Naive B cell (primary cell): ENCODE measurements at regions not wholly inside any gene's neighbourhood (a gene's known extent, or its start where the extent isn't known, plus 50 kb on each side); places are given as distances from the start of the nearest gene placed in this dataset.
"Not testable (repeated sequence)": the region's sequence is repeated elsewhere in the genome, so short reads cannot be mapped to it uniquely, and the experiment has no call there.

ENCODE experiments used
- ATAC-seq, 2 donors: fragments of 150-1000 bp; cut with Tn5 transposase; 2 replicates each; pipeline ENCODE4 v1.10.0; 2021; ENCODE audit warnings: low read depth in 2 of 2, mild to moderate bottlenecking in 2 of 2, moderate library complexity in 2 of 2
- DNase-seq: peaks from one replicate; pipeline ENCODE4 v3.0.0; 2022
- H3K27ac Mint-ChIP-seq, 6 donors: one replicate each; pipeline ENCODE4 v1.8.0; 2020 to 2022; ENCODE audit warnings: mild to moderate bottlenecking in 6 of 6, mixed read lengths in 6 of 6, moderate library complexity in 5 of 6, inconsistent platforms in 2 of 6
- H3K27me3 Mint-ChIP-seq, 3 donors: one replicate each; pipeline ENCODE4 v1.8.0; 2021 to 2022; ENCODE audit warnings: mixed read lengths in 3 of 3, mild to moderate bottlenecking in 1 of 3
- H3K36me3 Mint-ChIP-seq, 2 donors: one replicate each; pipeline ENCODE4 v1.8.0; 2020 to 2022; ENCODE audit warnings: mixed read lengths in 2 of 2, inconsistent platforms in 1 of 2, mild to moderate bottlenecking in 1 of 2
- H3K4me1 Mint-ChIP-seq, 3 donors: one replicate each; pipeline ENCODE4 v1.8.0; 2020 to 2022; ENCODE audit warnings: mixed read lengths in 3 of 3, inconsistent platforms in 1 of 3, mild to moderate bottlenecking in 1 of 3, moderate library complexity in 1 of 3
- H3K4me3 Mint-ChIP-seq, 8 donors: one replicate each; pipeline ENCODE4 v1.8.0; 2020 to 2022; ENCODE audit warnings: mild to moderate bottlenecking in 8 of 8, mixed read lengths in 8 of 8, moderate library complexity in 8 of 8, inconsistent platforms in 2 of 8
- H3K9me3 Mint-ChIP-seq, 7 donors: one replicate each; pipeline ENCODE4 v1.8.0; 2020 to 2022; ENCODE audit warnings: mixed read lengths in 7 of 7, mild to moderate bottlenecking in 5 of 7, inconsistent platforms in 2 of 7, moderate library complexity in 1 of 7

GRCh38 chr17:63086483-63087185, 120.6 kb downstream of the TANC2 start:
- Mint-ChIP-seq H3K36me3 (peaks cover 0 to 3% of the 10 kb centered on the region in 2 donors), H3K27me3 (no peaks in the 10 kb centered on the region), H3K4me1 (peaks cover 0 to 2% (median 0%) of the 10 kb centered on the region in 3 donors), H3K9me3 (peaks cover 0 to 23% (median 6%) of the 10 kb centered on the region in 7 donors), H3K27ac (peak overlapping the region in 2 of 6 donors; percentile 15 to 54), H3K4me3 (no peak overlapping the region)
- no peak for DNase-seq
- no peak for ATAC-seq

GRCh38 chr17:63090358-63091114, 124.5 kb downstream of the TANC2 start:
- Mint-ChIP-seq H3K27ac (peak overlapping the region in 2 of 6 donors; percentile 29 to 70), H3K4me3 (peak overlapping the region in 2 of 8 donors; percentile 15 to 29), H3K9me3 (peaks cover 0 to 26% (median 8%) of the 10 kb centered on the region in 7 donors)
- not testable (repeated sequence) for H3K27me3 Mint-ChIP-seq, DNase-seq, H3K36me3 Mint-ChIP-seq, ATAC-seq, H3K4me1 Mint-ChIP-seq

- DNase-seq, H3K4me1 Mint-ChIP-seq, H3K27me3 Mint-ChIP-seq, H3K4me3 Mint-ChIP-seq, H3K36me3 Mint-ChIP-seq, ATAC-seq: not testable (repeated sequence)
- peak overlapping the region in 2 of 6 donors; percentile 2 to 27 for H3K27ac Mint-ChIP-seq
- peaks cover 0 to 21% (median 6%) of the 10 kb centered on the region in 7 donors for H3K9me3 Mint-ChIP-seq
Observed at GRCh38 chr17:63091909-63092308, 125.9 kb downstream of the TANC2 start.

GRCh38 chr17:63094631-63095030, 128.6 kb downstream of the TANC2 start:
- H3K4me3 Mint-ChIP-seq, result no peak overlapping the region
- peaks cover 0 to 5% of the 10 kb centered on the region in 2 donors for H3K36me3 Mint-ChIP-seq
- DNase-seq, result no peak
- peaks cover 0 to 16% (median 5%) of the 10 kb centered on the region in 7 donors for H3K9me3 Mint-ChIP-seq
- no peaks in the 10 kb centered on the region for H3K27me3 Mint-ChIP-seq
- peaks cover 6 to 10% (median 8%) of the 10 kb centered on the region in 3 donors for H3K4me1 Mint-ChIP-seq
- no peak overlapping the region for H3K27ac Mint-ChIP-seq
- ATAC-seq, result no peak

GRCh38 chr17:63095459-63095858, 129.4 kb downstream of the TANC2 start:
- H3K9me3 Mint-ChIP-seq, result peaks cover 0 to 12% (median 5%) of the 10 kb centered on the region in 7 donors
- H3K4me3 Mint-ChIP-seq, result peak overlapping the region in 1 of 8 donors; percentile 18
- H3K27me3 Mint-ChIP-seq, result no peaks in the 10 kb centered on the region
- H3K36me3 Mint-ChIP-seq, result peaks cover 0 to 5% of the 10 kb centered on the region in 2 donors
- peak overlapping the region in 1 of 6 donors; percentile 19 for H3K27ac Mint-ChIP-seq
- H3K4me1 Mint-ChIP-seq, result peaks cover 6 to 10% (median 8%) of the 10 kb centered on the region in 3 donors
- ATAC-seq (no peak), DNase-seq (no peak)

GRCh38 chr17:63095879-63096278, 129.8 kb downstream of the TANC2 start:
- ATAC-seq, result no peak
- no peak overlapping the region for H3K27ac Mint-ChIP-seq
- H3K4me1 Mint-ChIP-seq, result peaks cover 6 to 8% (median 8%) of the 10 kb centered on the region in 3 donors
- no peaks in the 10 kb centered on the region for H3K27me3 Mint-ChIP-seq
- H3K9me3 Mint-ChIP-seq, result peaks cover 0 to 10% (median 4%) of the 10 kb centered on the region in 7 donors
- peaks cover 0 to 5% of the 10 kb centered on the region in 2 donors for H3K36me3 Mint-ChIP-seq
- H3K4me3 Mint-ChIP-seq, result no peak overlapping the region
- DNase-seq, result no peak

- no peaks in the 10 kb centered on the region for H3K27me3 Mint-ChIP-seq
- ATAC-seq, result no peak
Observed at GRCh38 chr17:63096426-63096825, 130.4 kb downstream of the TANC2 start.

GRCh38 chr17:63099425-63099824, 133.4 kb downstream of the TANC2 start:
- Mint-ChIP-seq H3K27me3 (no peaks in the 10 kb centered on the region), H3K36me3 (no peaks in the 10 kb centered on the region), H3K27ac (no peak overlapping the region), H3K4me3 (no peak overlapping the region), H3K9me3 (no peaks in the 10 kb centered on the region), H3K4me1 (peaks cover 6 to 8% (median 8%) of the 10 kb centered on the region in 3 donors)
- no peak for DNase-seq
- ATAC-seq, result no peak

More at GRCh38 chr17:63096426-63096825, 130.4 kb downstream of the TANC2 start:
- Mint-ChIP-seq H3K27ac (no peak overlapping the region), H3K9me3 (peaks cover 0 to 6% (median 4%) of the 10 kb centered on the region in 7 donors), H3K4me1 (peaks cover 6 to 8% (median 8%) of the 10 kb centered on the region in 3 donors), H3K36me3 (peaks cover 0 to 5% of the 10 kb centered on the region in 2 donors), H3K4me3 (no peak overlapping the region)
- no peak for DNase-seq

- Mint-ChIP-seq H3K27ac (no peak overlapping the region), H3K27me3 (no peaks in the 10 kb centered on the region), H3K4me1 (peaks cover 5 to 8% (median 6%) of the 10 kb centered on the region in 3 donors), H3K36me3 (no peaks in the 10 kb centered on the region), H3K9me3 (no peaks in the 10 kb centered on the region), H3K4me3 (no peak overlapping the region)
- no peak for ATAC-seq
- no peak for DNase-seq
Observed at GRCh38 chr17:63102034-63102433, 136.0 kb downstream of the TANC2 start.

- DNase-seq (no peak), ATAC-seq (no peak)
- Mint-ChIP-seq H3K4me3 (no peak overlapping the region), H3K4me1 (peaks cover 0 to 5% (median 4%) of the 10 kb centered on the region in 3 donors), H3K27me3 (no peaks in the 10 kb centered on the region), H3K36me3 (no peaks in the 10 kb centered on the region), H3K9me3 (no peaks in the 10 kb centered on the region), H3K27ac (peak overlapping the region in 1 of 6 donors; percentile 23)
Observed at GRCh38 chr17:63106050-63106449, 140.0 kb downstream of the TANC2 start.

- peaks cover 0 to 5% (median 4%) of the 10 kb centered on the region in 3 donors for H3K4me1 Mint-ChIP-seq
- no peak overlapping the region for H3K4me3 Mint-ChIP-seq
- no peak for DNase-seq
- H3K36me3 Mint-ChIP-seq, result no peaks in the 10 kb centered on the region
- H3K9me3 Mint-ChIP-seq, result no peaks in the 10 kb centered on the region
- H3K27ac Mint-ChIP-seq, result no peak overlapping the region
- no peaks in the 10 kb centered on the region for H3K27me3 Mint-ChIP-seq
- ATAC-seq, result no peak
Observed at GRCh38 chr17:63109661-63110060, 143.6 kb downstream of the TANC2 start.

GRCh38 chr17:63113167-63113566, 147.1 kb downstream of the TANC2 start:
- Mint-ChIP-seq H3K27me3 (no peaks in the 10 kb centered on the region), H3K27ac (peak overlapping the region in 1 of 6 donors; percentile 37), H3K4me1 (peaks cover 0 to 5% (median 4%) of the 10 kb centered on the region in 3 donors), H3K36me3 (no peaks in the 10 kb centered on the region), H3K9me3 (no peaks in the 10 kb centered on the region), H3K4me3 (no peak overlapping the region)
- ATAC-seq (no peak), DNase-seq (peak; percentile 1)

- Mint-ChIP-seq H3K4me3 (no peak overlapping the region), H3K27ac (no peak overlapping the region), H3K27me3 (no peaks in the 10 kb centered on the region), H3K4me1 (no peaks in the 10 kb centered on the region), H3K36me3 (no peaks in the 10 kb centered on the region), H3K9me3 (no peaks in the 10 kb centered on the region)
- no peak for ATAC-seq
- no peak for DNase-seq
Observed at GRCh38 chr17:63116228-63116627, 150.2 kb downstream of the TANC2 start.
